ENCODE measurements at regions not wholly inside any gene's neighbourhood (a gene's known extent, or its start where the extent isn't known, plus 50 kb on each side); places are given as distances from the start of the nearest gene placed in this dataset.

DNA sequence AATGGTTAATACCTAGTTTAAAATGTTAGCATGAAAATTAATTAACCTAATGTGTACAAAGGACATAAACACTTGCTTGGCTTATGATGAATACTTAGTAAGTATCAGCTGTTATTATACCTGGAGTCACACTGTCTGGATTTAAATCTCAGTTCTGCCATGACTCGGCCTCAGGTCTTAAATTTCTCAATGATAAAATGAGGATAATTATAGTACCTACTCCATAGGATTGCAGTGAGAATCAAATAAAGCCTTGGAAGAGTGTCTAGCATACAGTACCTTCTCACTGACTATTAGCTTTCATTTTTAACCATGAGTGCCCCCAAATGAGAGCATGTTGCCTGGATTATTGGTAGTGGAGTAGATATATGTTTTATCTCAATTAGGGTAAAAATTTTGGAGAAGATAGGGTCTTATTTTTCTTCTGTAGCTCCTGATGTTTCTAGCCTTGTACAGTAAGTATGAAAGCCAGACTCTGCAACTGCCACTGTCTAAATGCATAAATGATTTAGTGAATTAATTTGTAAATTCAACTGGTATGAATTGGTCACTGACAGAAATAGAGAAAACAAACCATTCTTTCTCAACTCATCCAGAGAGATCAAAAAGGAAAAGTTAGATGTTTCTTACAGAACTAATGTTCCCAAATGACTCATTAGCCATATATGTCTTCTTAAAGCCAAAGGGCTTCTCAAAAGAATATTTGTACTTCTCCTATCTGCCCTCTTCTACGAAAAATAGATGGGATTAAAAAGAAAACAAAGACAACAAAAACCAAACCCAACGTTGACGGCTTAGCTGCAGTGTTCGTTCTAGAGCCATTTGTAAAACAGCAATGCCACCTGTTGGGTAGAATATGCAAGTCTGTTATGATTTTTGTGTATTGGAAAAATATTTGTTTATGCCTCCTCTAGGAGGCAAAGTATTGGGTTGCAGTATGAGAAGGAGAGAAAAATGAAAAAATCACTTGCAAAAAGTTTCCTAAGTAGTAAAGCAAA is 53.8 kb upstream of the MROH9 start:
- TF ChIP-seq CTCF (IDR thresholded peaks at IDR 0.05), result peak; percentile 53
- no peak overlapping the region for H3K27ac ChIP-seq
- peak overlapping the region; percentile 6 for H3K4me3 ChIP-seq
- no peaks in the 10 kb centered on the region for H3K9me3 ChIP-seq
- intact Hi-C loops (cut with DNase I), result no loop called here
- no peaks in the 10 kb centered on the region for H3K4me1 ChIP-seq
- DNase-seq (no peak), ATAC-seq (peak; percentile 67)
- no peaks in the 10 kb centered on the region for H3K36me3 ChIP-seq
- no peaks in the 10 kb centered on the region for H3K27me3 ChIP-seq
